Posterior vena cava (tissue), 2 donors: ENCODE measurements at regions not wholly inside any gene's neighbourhood (a gene's known extent, or its start where the extent isn't known, plus 50 kb on each side); places are given as distances from the start of the nearest gene placed in this dataset.
"Not testable (repeated sequence)": the region's sequence is repeated elsewhere in the genome, so short reads cannot be mapped to it uniquely, and the experiment has no call there.

Experiments
- DNase-seq: peaks from one replicate; pipeline ENCODE4 v3.0.0-alpha.2; 2020; ENCODE audit warnings: low spot score
- intact Hi-C, 2 donors: fragments of 100-400 bp; cut with DNase I; formaldehyde crosslinking; loops; one replicate each; pipeline versions ENCODE4 v1.14.1 to v1.14.2; 2022 to 2023
- donor health status: DM: yes; HTN: yes; CAD: no.
- donor health status: DM: yes; HTN: yes; CAD: no.

DNA sequence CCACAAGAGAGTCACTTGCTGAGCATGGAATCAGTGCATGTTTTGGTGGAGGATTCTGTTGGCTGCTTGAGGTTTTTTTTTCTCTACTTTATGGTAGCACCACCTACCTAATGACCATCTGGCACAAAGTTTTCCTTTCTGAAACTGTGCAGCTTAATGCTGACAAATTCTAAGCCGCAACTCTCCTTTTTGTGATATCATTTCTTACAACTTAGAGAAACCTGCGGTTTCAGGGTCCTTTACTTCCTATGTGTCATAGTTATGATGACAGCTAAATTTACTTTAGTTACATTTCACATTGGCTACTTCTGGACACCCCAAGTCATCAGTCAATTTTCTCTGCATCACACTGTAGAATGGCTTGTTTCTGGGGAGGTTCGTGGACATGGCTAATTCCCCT is 115.4 kb upstream of the TMTC4 start:
- intact Hi-C loops: no loop called here
- DNase-seq: no peak

DNA sequence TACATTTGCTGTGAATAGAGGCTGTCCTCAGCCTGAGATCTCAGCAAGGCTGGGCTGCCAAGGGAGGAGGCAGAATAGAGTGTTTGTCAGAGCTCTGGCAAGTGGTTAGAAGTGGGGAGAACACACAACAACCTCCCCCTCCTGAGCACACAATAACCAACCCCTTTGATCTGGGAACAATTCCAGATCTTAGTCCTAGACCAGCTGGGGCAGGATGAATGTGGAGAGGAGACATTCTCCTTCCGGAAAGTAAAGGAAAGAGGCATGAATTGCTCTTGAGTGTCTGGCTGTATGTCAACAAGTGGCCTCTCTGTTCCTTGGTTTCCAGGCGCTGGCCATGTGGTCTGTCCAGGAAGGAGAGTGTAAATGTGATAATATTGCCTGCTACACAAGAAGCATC is 114.9 kb upstream of the TMTC4 start:
- DNase-seq: no peak
- intact Hi-C loops: no loop called here

GRCh38 chr13:100789025-100789424 is 114.4 kb upstream of the TMTC4 start:
- intact Hi-C loops: no loop called here
- no peak for DNase-seq

DNA sequence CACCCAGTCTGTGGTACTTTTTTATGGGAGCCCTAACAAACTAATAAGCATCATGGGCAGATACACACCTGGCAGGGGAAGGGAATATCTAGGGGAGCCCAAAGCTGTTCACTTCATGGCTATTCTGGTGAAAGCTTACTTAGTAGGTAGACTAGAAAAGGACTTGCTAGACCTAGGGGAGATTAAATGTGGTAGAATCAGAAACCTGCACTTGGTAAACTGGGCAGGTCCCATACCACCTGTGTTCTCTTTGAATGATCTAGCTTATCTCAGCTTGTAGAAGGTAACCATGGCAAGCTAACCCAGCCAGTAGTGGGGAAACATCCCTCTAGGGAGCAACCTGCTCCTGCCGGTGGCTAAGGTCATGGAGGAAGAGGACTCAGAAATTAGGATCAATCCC is 113.9 kb upstream of the TMTC4 start:
- intact Hi-C loops: no loop called here
- DNase-seq: no peak

GRCh38 chr13:100787899-100788298 is 113.3 kb upstream of the TMTC4 start:
- intact Hi-C loops: no loop called here
- DNase-seq: no peak

GRCh38 chr13:100776686-100777085 is 102.1 kb upstream of the TMTC4 start:
- intact Hi-C loops, DNase-seq: not testable (repeated sequence)

DNA sequence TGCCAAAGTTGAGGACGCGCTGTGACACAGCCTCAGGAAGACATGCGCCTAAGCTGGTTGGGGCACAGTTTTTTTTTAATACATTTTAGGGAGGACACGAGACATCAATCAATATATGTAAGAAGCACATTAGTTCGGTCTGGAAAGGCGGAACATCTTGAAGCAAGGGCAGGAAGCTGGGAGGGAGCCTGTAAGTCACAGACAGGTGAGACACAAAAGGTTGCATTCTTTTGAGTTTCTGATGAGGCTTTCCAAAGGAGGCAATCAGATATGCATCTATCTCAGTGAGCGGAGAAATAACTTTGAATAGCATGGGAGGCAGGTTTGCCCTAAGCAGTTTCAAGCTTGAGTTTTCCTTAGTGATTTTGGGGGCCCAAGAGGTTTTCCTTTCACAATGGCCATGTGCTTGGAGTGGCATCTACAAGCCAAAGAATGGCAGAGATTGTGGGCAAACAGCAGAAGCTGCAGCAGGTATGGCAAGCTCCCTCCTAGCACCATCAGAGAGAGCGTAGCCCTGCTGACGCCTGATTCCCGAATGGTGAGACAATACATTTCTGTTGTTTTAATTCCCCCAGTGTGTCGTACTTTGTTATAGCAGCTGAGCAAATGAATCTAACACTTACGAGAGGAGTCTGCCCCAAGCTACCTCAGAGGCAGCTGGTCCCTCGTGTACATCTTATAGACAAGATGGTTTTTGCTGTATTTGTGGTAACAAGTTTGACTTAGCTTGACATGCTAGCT is 99.5 kb upstream of the TMTC4 start:
- intact Hi-C loops: no loop called here
- no peak for DNase-seq

DNA sequence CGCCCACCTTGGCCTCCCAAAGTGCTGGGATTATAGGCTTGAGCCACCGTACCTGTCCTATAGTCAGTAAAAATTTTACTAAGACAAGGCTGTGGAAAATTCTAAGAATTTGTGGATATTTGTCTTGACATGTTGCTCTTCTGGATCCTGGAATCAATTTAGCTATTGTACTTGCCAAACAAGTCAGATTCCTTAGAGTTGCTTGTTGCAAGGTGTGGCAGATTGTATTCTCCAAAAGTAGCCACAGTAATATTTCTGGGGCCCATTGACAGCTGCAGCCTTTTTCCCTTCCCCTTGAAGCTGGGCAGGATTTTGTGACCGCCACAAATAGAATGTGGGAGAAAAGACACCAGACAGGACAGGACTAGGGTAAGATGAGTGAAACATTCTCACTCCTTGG is 98.8 kb upstream of the TMTC4 start:
- no peak for DNase-seq
- intact Hi-C loops: no loop called here

DNA sequence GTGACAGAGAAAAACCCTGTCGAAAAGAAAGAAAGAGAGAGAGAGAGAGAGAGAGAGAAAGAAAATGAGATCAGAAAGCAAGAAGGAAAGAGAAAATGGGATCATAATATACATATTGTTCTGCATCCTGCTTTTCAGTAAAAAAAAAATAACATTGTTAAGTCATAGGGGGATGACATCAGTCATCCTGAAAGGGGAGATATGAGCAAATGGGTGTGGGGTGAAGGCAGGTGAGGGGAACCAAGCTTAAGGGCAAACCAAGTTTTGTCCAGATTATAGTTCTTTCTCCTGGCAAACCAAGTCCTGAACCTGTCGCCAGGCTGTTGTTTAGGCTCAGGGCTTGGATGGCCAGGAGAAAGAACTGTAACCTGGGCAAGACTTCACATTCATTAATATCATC is 92.6 kb upstream of the TMTC4 start:
- intact Hi-C loops: no loop called here
- DNase-seq: no peak

GRCh38 chr13:100766570-100766969 is 92.0 kb upstream of the TMTC4 start:
- intact Hi-C loops, DNase-seq: not testable (repeated sequence)

DNA sequence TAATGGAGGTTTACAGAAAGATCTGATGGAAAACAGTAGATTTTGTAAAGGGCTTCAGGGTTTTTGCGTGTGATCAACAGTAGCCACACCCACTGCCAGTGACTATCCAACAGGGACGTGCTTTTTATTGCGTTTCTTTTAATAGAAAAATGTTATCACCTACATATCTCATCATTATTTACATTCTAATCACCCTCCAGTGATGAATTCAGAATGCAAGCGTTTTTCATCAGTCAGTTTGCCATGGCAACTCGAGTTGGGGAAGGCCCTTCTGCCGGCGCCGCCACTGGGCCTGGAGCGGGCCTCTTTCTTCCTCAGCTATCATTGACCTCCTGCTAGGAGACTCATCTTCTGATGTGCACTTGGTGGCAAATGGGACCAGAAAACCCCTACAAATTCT is 90.3 kb upstream of the TMTC4 start:
- intact Hi-C loops: no loop called here
- DNase-seq: no peak

DNA sequence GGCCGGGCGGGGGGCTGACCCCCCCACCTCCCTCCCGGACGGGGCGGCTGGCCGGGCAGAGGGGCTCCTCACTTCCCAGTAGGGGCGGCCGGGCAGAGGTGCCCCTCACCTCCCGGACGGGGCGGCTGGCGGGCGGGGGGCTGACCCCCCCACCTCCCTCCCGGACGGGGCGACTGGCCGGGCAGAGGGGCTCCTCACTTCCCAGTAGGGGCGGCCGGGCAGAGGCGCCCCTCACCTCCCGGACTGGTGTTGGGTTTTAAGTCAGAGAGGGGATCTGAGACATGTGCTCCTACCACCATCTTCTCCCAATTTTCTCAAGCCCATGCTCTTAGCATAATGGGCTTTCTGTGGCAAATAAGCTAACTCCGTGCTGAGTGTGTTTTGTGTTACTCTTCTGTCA is 87.5 kb upstream of the TMTC4 start:
- intact Hi-C loops, DNase-seq: not testable (repeated sequence)

DNA sequence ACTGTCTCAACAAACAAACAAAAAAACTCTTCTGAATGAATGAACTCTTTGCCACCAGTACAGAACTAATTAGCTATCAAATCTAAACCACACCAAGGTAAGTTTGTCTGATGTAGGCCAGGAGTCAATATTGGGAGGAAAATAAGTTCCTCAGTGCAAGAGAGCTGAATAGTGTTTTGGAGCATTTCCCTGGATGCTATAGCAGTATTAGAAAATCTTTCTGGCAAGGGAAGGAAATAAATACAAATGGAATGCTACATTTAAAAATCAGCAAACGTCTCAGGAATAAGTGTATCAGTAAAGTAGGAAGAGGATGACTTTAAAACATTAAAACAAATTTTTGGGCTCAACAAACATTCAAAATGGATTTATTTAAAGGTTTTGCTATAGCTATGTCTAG is 81.3 kb upstream of the TMTC4 start:
- DNase-seq: no peak
- intact Hi-C loops: no loop called here

GRCh38 chr13:100754459-100754858 is 79.9 kb upstream of the TMTC4 start:
- no peak for DNase-seq

GRCh38 chr13:100753376-100753775 is 78.8 kb upstream of the TMTC4 start:
- DNase-seq: no peak
- intact Hi-C loops: no loop called here

More at GRCh38 chr13:100754459-100754858, 79.9 kb upstream of the TMTC4 start:
- intact Hi-C loops: no loop called here

GRCh38 chr13:100751826-100752225 is 77.2 kb upstream of the TMTC4 start:
- intact Hi-C loops: no loop called here
- no peak for DNase-seq

- intact Hi-C loops: no loop called here
- DNase-seq: peak; percentile 40
Observed at GRCh38 chr13:100746953-100747683, 72.5 kb upstream of the TMTC4 start.

DNA sequence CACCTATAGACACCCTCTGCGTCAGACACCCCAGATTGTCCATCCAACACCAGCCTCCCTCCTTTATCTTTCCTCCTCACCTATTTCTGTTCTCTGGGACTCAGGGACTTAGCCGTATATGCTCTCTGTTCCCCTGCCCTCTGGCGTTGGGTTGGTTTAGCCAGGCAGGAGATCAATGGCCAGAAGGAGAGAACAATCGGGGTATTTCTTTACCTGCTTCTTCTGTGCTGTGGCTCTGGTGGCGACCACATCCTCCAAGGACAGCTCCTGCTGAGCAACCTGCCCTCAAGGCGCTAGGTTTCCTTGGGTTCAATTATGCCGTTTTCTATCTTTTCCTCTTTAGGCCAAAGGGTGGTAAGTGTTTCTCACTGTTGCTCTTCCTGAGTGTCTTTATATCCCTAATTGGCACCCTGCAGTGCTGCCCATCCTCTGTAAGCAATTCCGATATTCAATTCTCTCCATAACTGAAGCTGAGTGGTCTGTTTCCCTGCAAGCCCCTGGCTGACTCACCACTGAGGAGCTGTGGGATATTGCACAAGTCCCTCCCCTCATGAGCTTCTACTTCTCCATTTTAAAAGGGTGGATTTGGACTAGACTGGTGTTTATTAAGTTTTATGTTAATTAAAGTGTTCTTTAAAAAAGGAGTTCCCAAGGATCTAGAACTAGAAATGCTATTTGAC is 63.7 kb upstream of the TMTC4 start:
- no peak for DNase-seq
- intact Hi-C loops: no loop called here

- no peak for DNase-seq
- intact Hi-C loops: no loop called here
Observed at GRCh38 chr13:100735494-100735893, 60.9 kb upstream of the TMTC4 start.

DNA sequence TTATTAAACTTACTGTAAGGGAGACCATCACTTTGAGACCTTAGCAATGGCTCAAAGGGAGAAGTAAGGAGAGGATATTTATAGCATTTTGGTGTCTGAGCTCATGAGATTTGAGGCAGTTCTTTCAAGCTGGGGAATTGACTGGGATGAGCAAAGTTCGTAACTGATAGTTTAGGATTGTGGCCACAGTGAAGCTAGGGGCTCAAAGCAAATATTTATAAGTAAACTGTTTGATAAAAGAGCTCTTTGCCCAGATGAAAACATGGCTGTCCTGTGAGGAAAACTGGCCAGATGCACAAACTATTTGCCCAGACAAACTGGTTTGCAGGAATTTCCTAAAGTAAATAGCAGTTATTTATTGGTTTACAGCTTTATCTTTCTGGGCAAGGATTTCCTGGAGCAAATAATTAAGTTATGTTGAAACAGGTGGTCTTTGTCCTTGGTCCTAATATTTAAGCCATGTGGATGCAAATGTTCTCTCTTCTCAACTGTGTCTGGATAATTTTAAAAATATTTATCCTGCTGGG is 59.7 kb upstream of the TMTC4 start:
- intact Hi-C loops: no loop called here
- no peak for DNase-seq
